ENCODE measurements at regions not wholly inside any gene's neighbourhood (a gene's known extent, or its start where the extent isn't known, plus 50 kb on each side); places are given as distances from the start of the nearest gene placed in this dataset.

GRCh38 chr22:27420817-27421361, 380.7 kb downstream of the MN1 start:
- Histone ChIP-seq H3K9ac (replicated peaks in 1 of 4; ENCODE audit: extremely low read depth in 1 of 4, low read depth in 3 of 4, low read length in 3 of 4) (no peak overlapping the region), H3K79me1 (ENCODE audit: low read depth, low read length) (no peaks in the 10 kb centered on the region), H4K91ac (replicated peaks; ENCODE audit: insufficient read length, low read length) (no peak overlapping the region), H3K14ac (ENCODE audit: insufficient read length) (no peak overlapping the region), H4K8ac (ENCODE audit: extremely low read depth, insufficient read depth, low read length) (peak overlapping the region; percentile 28; the same call in 1 of the 2 replicates), H2AFZ (ENCODE audit: low read length) (no peak overlapping the region), H3K9me3 (ENCODE audit: insufficient read depth in 2 of 2, low read depth in 1 of 2, low read length in 1 of 2) (no peaks in the 10 kb centered on the region), H2AK5ac (ENCODE audit: low read depth, low read length) (no peak overlapping the region), H2BK5ac (ENCODE audit: low read depth, low read length) (no peak overlapping the region), H3K18ac (ENCODE audit: extremely low read depth, low read length) (no peak overlapping the region), H3K4me3 (ENCODE audit: extremely low read depth in 1 of 4, insufficient read depth in 2 of 4, low read depth in 3 of 4, low read length in 4 of 4) (no peak overlapping the region), H3K4ac (replicated peaks; ENCODE audit: insufficient read length, low read depth, low read length) (no peak overlapping the region), H2BK12ac (ENCODE audit: low read depth, low read length) (no peak overlapping the region), H3K56ac (replicated peaks; ENCODE audit: insufficient read length, low read depth, low read length) (no peak overlapping the region), H3K23ac (ENCODE audit: insufficient read length) (no peak overlapping the region), H2BK120ac (replicated peaks; ENCODE audit: low read depth, low read length) (no peak overlapping the region), H3K79me2 (ENCODE audit: control insufficient read depth in 1 of 2, insufficient read depth in 2 of 2, low read length in 2 of 2) (no peaks in the 10 kb centered on the region), H3K36me3 (ENCODE audit: control insufficient read depth in 2 of 4, insufficient read depth in 4 of 4, low read length in 3 of 4) (no peaks in the 10 kb centered on the region), H3K27ac (ENCODE audit: low read depth, low read length) (no peak overlapping the region), H2BK20ac (ENCODE audit: low read length) (no peak overlapping the region), H2BK15ac (ENCODE audit: low read length) (no peak overlapping the region), H3K4me2 (ENCODE audit: insufficient read depth in 1 of 2, low read depth in 2 of 2, low read length in 2 of 2) (no peak overlapping the region), H3K27me3 (replicated peaks in 1 of 4; ENCODE audit: control insufficient read depth in 3 of 4, extremely low read depth in 1 of 4, insufficient read depth in 3 of 4, low read length in 3 of 4) (no peaks in the 10 kb centered on the region), H3K4me1 (replicated peaks in 1 of 4; ENCODE audit: control insufficient read depth in 3 of 4, insufficient read depth in 4 of 4, low read length in 3 of 4) (peaks cover 2 to 23% (median 13%) of the 10 kb centered on the region in 4 experiments), H3K23me2 (ENCODE audit: low read depth, low read length) (peaks cover 2% of the 10 kb centered on the region; the same call in 1 of the 2 replicates), H4K20me1 (replicated peaks in 1 of 2; ENCODE audit: control insufficient read depth in 1 of 2, insufficient read depth in 2 of 2, low read length in 2 of 2) (no peaks in the 10 kb centered on the region), H4K5ac (ENCODE audit: insufficient read length, low read depth, low read length) (no peak overlapping the region)
- POLR2A ChIA-PET (ENCODE audit: partially characterized antibody): interaction anchor here (0.6 kb wide), 1 partner anchor 41 kb away, joined by 3 read pairs; no protein-coding TSS in a partner anchor
- TF ChIP-seq CTBP2 (IDR thresholded peaks at IDR 0.05; ENCODE audit: borderline replicate concordance, insufficient read depth, insufficient read length, low read length) (no peak), SUZ12 (IDR thresholded peaks at IDR 0.05; ENCODE audit: low read length) (no peak), CBX5 (IDR thresholded peaks at IDR 0.05; ENCODE audit: low read depth, low read length) (no peak), SP2 (IDR thresholded peaks at IDR 0.05; ENCODE audit: low read length) (no peak), TEAD4 (IDR thresholded peaks at IDR 0.05; ENCODE audit: low read depth, low read length) (no peak), SAP30 (IDR thresholded peaks at IDR 0.05; ENCODE audit: insufficient read depth, insufficient replicate concordance, low read length) (no peak), SP4 (IDR thresholded peaks at IDR 0.05; ENCODE audit: low read length) (no peak), ASH2L (IDR thresholded peaks at IDR 0.05; ENCODE audit: low read length) (no peak), RBBP5 (IDR thresholded peaks at IDR 0.05; ENCODE audit: borderline replicate concordance, low read depth, low read length) (no peak)
- 87% methylated on average over 27 of the region's 27 CpGs; no CpG with 5 or more reads in 1 of the 2 experiments for WGBS, 2 experiments (ENCODE audit: extremely low coverage in 1 of 2, insufficient coverage in 1 of 2, insufficient read length in 1 of 2, insufficient replicate concordance in 2 of 2, low coverage in 1 of 2, low lambda C conversion rate in 2 of 2, missing lambda C conversion rate in 1 of 2)
- FAIRE-seq (no peak), DNase-seq (ENCODE audit: low read depth in 1 of 2, low spot score in 2 of 2) (no peak)
- CTCF ChIA-PET (ENCODE audit: partially characterized antibody): interaction anchor here (0.7 to 3.2 kb wide), 6 partner anchors 12 to 206 kb away, joined by 3 to 17 read pairs (median 3); no protein-coding TSS in a partner anchor

Measured in H1 (cell line).